GM18861 (cell line): ENCODE measurements at regions not wholly inside any gene's neighbourhood (a gene's known extent, or its start where the extent isn't known, plus 50 kb on each side); places are given as distances from the start of the nearest gene placed in this dataset.
A peak's percentile ranks its signal among the peaks of the same experiment; 100 is the strongest.

Source experiments
- ATAC-seq: cut with Tn5 transposase; IDR thresholded peaks from one replicate; pipeline ENCODE4 v1.9.1; 2021; ENCODE audit not compliant: unreplicated experiment

- ATAC-seq = no peak
Observed at GRCh38 chr1:209429611-209430010, 153.9 kb upstream of the CAMK1G start.

- no peak for ATAC-seq
Observed at GRCh38 chr1:209430107-209430506, 153.4 kb upstream of the CAMK1G start.

GRCh38 chr1:209430821-209431259 is 152.7 kb upstream of the CAMK1G start:
- ATAC-seq = no peak

- no peak for ATAC-seq
Observed at GRCh38 chr1:209431402-209431801, 152.1 kb upstream of the CAMK1G start.

- ATAC-seq = no peak
Observed at GRCh38 chr1:209431813-209432442, 151.6 kb upstream of the CAMK1G start.

GRCh38 chr1:209432443-209432825 is 151.1 kb upstream of the CAMK1G start:
- no peak for ATAC-seq

- ATAC-seq = no peak
Observed at GRCh38 chr1:209433649-209434031, 149.9 kb upstream of the CAMK1G start.

- ATAC-seq = no peak
Observed at GRCh38 chr1:209434066-209434465, 149.4 kb upstream of the CAMK1G start.

- ATAC-seq = no peak
Observed at GRCh38 chr1:209434631-209435217, 148.8 kb upstream of the CAMK1G start.

- peak; percentile 84 for ATAC-seq
Observed at GRCh38 chr1:209435654-209436566, 147.6 kb upstream of the CAMK1G start.

GRCh38 chr1:209439828-209440227 is 143.7 kb upstream of the CAMK1G start:
- no peak for ATAC-seq

GRCh38 chr1:209443361-209443931 is 140.1 kb upstream of the CAMK1G start:
- no peak for ATAC-seq

- ATAC-seq = no peak
Observed at GRCh38 chr1:209443975-209444651, 139.4 kb upstream of the CAMK1G start.

GRCh38 chr1:209444961-209445360 is 138.6 kb upstream of the CAMK1G start:
- ATAC-seq = no peak

- ATAC-seq = no peak
Observed at GRCh38 chr1:209445576-209445975, 137.9 kb upstream of the CAMK1G start.

- no peak for ATAC-seq
Observed at GRCh38 chr1:209446356-209446755, 137.2 kb upstream of the CAMK1G start.

- ATAC-seq = no peak
Observed at GRCh38 chr1:209454340-209454994, 129.0 kb upstream of the CAMK1G start.

- no peak for ATAC-seq
Observed at GRCh38 chr1:209455145-209455544, 128.4 kb upstream of the CAMK1G start.

GRCh38 chr1:209455661-209456358 is 127.7 kb upstream of the CAMK1G start:
- no peak for ATAC-seq

- ATAC-seq = no peak
Observed at GRCh38 chr1:209456878-209457277, 126.6 kb upstream of the CAMK1G start.
